Amygdala (tissue), 56 donors: ENCODE measurements at regions not wholly inside any gene's neighbourhood (a gene's known extent, or its start where the extent isn't known, plus 50 kb on each side); places are given as distances from the start of the nearest gene placed in this dataset.

Source experiments
- DNase-seq, 56 donors: peaks; one replicate each; lab custom pipeline; 2025; lab: John Stamatoyannopoulos, UW

DNA sequence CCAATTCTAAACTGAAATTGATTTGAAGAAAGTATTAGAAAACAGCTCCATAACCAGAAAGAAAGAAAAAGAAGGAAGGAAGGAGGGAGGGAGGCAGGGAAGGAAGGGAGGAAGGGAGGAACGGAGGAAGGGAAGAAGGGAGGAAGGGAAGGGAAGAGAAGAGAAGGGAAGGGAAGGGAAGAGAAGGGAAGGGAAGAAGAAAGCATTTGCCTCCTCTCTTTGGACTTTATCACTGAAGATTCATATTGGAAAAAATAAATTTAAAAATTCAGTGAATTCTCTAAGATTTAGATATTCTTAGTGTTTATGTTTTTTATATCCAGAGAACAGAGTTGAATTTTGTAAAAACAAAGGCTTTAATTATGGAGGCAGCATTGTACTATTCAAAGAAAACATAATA is 68.5 kb upstream of the NXT1 start:
- no peak for DNase-seq

- no peak for DNase-seq
Measured at GRCh38 chr20:23279836-23280235, 70.8 kb upstream of the NXT1 start.

DNA sequence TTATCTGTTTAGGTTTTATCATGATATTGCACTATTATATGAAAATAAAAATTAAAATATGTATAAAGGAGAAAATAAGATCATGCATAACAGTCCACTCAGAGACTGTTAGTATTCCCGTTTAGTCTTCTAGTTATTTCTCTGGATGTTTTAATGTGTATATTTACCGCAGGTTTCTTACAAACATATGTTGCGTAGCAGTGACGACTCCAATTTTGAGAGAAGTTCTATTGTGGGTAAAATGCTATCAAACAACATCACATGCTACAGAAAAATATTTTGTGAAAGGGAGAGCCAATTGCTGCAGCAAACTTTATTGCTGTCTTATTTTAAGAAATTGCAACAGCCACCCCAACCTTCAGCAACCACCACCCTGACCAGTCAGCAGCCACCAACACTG is 72.4 kb upstream of the NXT1 start:
- DNase-seq, result no peak

DNA sequence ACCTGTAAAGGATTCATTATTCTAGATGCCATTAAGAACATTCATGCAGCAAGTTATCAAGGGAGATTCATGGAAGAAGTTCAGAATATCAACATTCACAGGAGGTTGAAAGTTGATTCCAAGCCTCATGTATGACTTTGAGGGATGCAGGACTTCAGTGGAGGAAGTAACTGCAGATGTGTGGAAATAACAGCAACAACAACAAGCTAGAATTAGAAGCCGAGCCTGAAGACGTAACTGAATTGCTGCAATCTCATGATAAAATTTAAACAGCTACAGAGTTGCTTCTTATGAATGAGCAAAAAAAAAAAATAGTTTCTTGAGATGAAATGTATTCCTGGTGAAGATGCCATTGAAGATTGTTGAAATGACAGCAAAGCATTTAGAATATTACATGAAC is 73.3 kb upstream of the NXT1 start:
- DNase-seq, result no peak

DNA sequence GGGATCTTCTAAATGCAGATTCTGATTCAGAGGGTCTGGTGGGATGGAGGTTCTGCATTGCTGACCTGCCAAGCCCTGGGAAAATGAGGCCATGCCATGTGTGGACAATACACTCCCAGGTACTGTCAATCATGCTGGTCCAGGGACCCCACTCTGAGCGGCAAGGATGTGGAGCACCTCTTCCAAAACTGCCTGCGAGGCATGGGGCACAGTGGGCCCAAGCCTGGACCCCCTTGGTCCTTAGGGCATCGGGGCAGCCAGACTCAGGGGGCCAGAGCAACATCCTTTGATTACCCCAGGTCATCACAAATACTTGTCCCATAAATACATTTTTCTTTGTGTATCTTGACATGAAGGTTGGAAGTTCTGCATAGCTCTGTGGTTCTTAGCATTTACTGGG is 76.8 kb upstream of the NXT1 start:
- no peak for DNase-seq

DNA sequence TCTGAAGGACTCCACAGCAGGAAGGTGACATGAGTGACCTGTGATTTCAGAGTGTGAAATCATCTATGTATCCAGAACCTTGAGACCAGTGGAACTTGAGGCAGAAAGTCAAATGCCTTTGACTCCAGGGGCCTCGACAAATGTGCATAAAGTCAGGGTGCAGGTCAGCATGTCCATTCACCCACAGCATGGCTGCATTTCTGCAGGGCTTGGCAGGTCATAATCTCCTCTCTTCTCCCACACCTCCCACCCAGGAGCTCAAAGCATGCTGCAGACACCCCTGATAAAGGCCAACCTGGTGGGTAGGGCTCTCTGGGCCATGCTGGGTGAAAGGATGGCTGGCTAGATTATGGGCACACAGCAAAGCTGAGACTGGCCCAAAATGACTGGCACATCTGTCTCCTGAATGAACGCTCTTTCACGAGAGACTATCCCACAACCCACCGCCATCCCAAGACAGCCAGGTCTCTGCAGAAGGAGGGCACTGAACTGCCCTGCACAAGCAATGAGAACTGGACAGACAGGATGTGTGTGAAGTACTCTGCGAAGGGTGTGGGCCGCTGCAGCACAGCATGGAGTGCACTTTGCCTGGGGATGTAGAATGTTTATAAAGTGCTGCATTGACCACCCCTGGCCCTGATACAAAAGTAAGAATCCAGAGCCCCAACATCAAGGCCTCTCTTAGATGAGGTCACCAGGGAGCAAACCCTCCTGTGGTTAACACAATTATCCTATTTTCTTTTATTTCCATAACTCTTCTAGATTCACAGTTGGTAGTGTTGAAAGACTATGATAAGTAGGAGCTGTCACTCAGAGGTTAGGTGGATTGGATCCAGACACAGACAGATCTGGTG is 78.2 kb upstream of the NXT1 start:
- DNase-seq, result no peak

DNA sequence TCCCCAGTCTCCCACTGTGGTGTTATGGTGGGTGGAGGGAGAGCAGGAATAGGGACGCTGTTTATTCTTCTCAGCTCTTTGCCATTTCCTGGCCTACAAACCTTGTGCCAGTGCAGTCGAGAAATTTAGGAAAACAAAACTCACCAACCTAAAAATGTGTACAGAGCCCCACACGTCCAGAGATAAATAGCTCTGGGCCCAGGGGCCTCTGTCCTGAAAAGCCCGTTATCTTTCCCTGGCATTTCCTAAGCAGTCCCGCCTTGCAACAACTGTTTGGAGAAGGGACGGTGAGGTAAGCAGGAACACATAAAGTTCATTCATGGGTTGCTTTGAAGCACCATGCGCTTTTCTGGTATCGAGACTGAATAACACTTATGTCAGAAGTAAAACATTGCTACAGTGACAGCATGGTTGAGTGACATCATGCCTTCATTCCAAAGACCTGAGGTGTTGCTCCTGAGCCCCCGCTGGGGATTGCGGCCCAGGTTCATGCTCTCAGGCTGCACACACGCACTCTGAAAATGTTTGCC is 80.1 kb upstream of the NXT1 start:
- no peak for DNase-seq

- DNase-seq, result no peak
Measured at GRCh38 chr20:23269954-23270353, 80.6 kb upstream of the NXT1 start.

- DNase-seq, result no peak
Measured at GRCh38 chr20:23268792-23269354, 81.7 kb upstream of the NXT1 start.

DNA sequence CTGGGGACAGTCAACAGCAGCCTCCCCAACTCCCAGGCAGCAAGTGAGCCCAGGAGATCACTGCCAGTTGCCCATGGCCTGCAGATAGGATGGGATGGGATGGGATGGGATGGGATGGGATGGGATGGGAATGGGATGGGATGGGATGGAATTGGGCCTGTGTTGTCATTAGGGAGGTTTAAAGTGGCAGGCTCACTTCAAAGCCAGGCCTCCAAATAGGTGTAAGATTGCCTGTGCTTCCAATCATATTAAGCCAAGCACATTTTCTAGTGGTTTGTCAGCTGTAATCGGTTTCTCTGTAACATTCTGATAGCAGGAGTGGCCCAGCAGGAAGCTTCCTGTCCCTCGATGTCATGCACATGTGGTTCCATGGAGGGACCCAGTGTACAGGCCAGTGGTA is 82.7 kb upstream of the NXT1 start:
- DNase-seq, result no peak

- DNase-seq, result no peak
Measured at GRCh38 chr20:23266530-23267398, 83.8 kb upstream of the NXT1 start.

DNA sequence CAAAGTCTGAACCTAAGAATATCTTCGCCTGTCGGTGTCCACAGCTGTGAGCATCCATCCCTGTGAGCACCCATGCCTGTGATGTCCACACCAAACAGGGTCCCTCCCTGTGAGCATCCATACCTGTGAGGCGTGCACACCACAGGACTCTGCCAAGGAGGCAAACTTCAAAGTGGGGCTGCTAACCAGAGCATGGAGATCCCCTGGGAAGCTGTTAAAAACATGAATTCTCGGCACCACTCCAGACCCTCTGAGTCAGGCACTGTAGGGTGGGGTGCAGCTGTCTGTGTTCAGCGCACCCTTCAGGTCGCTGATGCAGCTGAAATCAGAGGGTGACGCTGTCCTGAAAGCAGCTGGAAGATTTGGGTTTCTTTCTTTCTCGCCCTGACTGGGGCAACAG is 85.4 kb upstream of the NXT1 start:
- DNase-seq, result no peak

- DNase-seq, result no peak
Measured at GRCh38 chr20:23264545-23264944, 86.0 kb upstream of the NXT1 start.

GRCh38 chr20:23260181-23260840 is 90.3 kb upstream of the NXT1 start:
- no peak for DNase-seq

DNA sequence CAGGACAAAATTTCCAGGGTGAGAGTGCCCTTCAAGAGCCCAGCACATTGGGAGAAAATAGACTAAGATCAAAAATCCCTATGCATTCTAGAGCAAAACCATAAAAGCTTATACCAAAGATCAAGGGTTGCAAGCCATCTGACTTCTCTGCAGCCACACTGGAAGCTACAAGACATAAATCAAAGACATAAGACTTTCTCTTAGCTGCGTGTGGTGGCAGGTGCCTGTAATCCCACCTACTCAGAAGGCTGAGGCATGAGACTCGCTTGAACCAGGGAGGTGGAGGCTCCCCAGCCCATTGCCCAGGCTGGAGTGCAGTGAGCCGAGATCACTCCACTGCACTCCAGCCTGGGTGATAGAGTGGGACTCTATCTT is 91.9 kb upstream of the NXT1 start:
- no peak for DNase-seq

GRCh38 chr20:23257848-23258746 is 92.5 kb upstream of the NXT1 start:
- no peak for DNase-seq

- no peak for DNase-seq
Measured at GRCh38 chr20:23257106-23257761, 93.4 kb upstream of the NXT1 start.

DNA sequence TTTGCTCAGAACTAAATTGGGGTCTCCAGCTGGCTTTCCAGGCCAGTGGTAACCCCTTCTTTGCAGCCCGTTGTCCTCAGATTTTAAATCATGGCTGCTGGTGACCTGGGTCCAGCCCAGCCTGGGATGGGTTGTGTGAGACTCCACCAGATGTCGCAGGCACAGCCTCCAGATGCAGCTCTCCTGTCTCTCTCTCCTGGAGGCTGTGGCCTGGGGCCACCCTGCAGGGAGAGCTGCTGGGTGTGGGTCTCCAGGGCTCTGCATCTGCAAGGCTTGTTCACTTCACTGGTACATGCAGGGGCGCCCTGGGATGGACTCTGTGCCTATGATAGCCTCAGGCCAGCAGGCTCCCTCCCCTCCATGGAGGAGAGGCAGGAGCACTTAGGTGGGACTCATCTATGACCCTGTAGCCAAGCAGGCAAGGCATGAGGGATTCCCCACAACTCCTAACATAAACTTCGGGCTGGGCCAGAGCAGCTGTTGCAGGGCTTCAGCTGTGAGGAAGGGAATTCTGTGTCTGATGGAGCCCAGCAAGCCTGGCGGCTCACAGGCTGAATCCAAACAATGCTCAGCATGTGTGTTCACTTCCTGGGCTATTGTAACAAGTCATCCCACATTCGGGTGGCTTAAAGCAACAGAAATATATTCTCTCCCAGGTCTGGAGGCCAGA is 94.7 kb upstream of the NXT1 start:
- no peak for DNase-seq

DNA sequence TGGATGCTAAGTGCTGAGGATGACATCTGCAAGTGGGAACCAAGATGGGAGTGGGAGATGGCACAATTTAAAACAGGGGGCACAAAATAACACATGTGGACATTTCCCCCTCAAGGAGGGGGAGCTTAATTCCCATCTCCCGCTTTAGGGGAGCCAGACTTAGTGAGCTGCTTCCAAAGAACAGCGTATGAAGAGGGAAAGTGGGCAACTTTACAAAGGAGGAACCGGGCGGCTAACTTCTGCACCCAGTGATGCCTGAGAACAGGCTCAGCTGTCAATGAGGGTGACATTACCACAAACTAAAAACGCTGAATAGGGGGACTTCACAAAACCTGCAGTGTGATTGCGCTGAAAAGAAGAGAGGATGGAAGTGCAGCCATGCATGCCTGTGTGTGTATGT is 95.5 kb upstream of the NXT1 start:
- DNase-seq, result no peak
